GM21786 (cell line): ENCODE measurements at regions not wholly inside any gene's neighbourhood (a gene's known extent, or its start where the extent isn't known, plus 50 kb on each side); places are given as distances from the start of the nearest gene placed in this dataset.

Source experiments
- ATAC-seq: cut with Tn5 transposase; IDR thresholded peaks from one replicate; pipeline ENCODE4 v1.9.1; 2021; ENCODE audit not compliant: unreplicated experiment

DNA sequence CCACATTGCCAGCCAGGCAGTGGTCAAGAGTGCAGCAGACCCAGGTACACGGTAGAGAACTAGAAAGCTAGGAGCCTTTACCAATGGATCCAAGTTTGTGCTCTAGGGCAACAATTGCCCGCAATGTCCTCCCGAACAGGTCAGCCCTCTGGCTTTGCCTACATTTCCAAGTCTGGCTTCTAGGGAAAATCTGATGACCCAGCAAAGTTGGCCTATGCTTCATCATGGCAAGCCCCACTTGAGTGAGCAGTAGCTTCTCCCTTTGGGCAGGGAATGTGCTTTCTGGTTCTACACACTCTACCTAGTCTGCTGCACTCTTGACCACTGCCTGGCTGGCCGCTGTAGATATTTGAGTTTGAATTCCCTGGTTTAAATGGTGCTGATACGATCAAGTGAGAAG, 361.6 kb upstream of the NR2F2 start:
- no peak for ATAC-seq

DNA sequence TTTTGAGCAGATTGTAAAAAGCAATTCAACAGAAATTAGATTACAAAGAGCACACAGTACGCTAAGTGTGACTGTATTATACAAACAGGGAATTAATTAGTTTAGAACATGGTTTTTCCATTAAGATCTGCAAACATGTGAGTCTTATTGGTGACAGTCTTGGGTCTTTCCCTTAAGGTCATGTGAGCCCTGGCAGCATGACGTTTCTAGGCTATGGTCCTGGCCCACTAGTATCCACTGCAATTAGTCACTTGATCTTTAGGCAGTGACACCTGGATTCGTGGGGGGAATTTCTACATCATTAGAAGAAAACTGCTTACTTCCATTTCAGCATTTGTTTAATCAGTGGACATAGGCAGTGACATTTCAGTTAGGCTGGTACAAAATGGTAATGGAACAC, 360.2 kb upstream of the NR2F2 start:
- no peak for ATAC-seq

DNA sequence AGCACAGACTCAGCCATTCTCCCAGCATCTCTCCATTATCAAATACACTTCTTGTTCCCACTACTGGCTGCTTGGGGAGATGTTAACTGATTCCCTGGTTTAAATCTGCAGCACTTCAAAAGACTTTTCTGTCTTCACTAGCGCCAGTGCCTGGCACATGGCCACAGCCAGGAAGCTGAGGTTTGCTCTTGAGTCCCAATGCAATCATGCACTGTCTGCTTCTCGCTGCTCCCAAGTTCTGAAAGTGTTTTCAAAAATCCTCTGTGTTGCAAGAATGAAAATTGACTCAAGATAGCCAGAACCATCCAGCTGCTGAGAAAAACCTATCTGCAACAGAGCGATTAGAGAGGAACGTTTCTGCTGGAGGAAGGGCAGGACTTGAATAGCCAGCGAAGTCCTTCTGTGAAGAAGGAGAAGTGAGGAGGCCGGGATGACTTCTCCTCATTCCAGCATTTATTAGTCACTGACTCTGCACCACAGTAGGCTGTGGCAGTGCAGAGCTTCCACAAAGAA, 358.4 kb upstream of the NR2F2 start:
- ATAC-seq = no peak

DNA sequence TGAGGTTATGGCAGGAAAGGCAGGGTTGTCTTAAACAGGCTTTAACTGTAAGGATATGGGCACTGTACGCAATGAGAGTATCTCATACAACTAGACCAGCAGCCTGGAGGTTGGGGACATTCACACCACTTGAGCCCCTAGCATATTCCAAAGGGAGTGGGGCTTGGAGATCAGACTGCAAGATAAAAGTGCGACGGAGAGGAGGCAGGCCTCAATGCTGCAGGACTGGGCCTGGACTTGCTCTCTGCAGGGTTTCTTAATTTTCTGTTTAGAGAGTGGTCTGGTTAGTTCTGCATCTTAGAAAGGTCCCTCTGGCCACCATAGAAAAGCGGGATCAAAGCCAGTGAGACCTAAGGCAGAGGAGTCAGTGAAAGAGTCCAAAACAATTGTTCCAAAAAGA, 357.7 kb upstream of the NR2F2 start:
- no peak for ATAC-seq

DNA sequence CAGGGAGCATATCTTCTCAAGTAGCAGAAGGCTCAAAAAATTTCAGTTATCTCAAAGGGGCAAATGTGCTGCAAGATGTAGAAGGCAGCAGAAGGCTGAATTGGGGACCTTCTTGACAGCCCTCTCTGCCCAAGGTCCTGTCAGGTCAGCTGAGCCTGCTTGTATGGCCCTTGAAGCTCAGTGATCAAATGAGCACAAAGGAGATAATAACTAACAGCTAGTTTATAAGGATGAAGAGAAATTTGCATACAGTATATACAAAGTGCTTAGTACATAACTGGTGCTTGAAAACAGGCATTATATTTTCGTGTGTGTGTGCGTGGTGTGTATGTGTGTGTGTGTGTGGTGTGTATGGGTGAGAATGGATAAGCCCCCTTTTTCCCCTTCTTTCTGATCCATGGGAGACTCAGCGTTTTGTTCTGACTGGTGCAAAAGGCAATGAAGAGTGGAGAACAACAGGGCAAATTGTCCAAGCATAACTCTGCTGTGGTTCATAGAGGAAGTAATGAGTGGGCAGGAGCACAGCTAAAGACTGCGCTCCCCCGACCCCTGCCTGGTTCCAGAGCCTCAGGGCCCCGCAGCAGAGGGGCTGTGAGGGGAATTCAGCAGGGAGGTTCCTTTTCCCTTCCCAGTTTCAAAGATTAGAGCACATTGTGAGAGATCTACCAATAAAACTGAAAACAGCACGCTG, 356.8 kb upstream of the NR2F2 start:
- peak; percentile 72 for ATAC-seq

DNA sequence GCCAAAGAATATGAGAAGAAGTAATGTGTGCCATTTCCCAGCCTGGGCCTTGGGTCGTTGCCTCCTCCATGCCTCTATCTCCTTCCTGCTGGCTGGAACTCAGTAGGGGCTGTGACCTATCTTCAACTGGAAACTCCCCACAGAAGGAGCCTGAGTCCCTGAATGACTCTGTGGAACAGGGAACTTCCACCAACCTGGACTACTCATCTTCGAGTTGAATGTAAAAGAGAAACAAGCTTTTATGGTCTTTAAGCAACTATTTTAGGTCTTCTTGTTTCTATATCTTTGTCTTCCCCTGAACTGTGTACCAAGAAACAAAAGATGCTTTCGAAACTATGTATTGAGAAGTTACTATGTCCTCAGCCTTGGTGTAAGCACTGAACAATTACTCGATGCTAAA, 355.3 kb upstream of the NR2F2 start:
- peak; percentile 38 for ATAC-seq

DNA sequence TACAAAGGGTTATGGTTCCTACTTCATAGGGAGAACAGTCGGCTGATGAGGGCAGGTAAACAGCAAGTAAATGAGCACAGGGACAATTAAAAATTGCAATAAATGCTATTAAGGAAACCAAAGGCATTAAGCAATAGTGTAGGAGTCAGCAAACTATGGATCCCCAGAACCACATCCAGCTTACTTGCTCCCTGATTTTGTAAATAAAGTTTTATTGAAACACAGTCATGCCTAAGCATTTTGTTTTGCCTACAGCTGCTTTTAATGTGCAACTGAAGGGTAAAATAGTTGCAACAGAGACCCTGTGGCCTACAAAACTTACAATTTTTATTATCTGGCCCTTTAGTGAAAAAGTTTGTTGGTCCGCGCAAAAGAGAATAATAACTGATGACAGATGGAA, 351.2 kb upstream of the NR2F2 start:
- ATAC-seq = no peak

DNA sequence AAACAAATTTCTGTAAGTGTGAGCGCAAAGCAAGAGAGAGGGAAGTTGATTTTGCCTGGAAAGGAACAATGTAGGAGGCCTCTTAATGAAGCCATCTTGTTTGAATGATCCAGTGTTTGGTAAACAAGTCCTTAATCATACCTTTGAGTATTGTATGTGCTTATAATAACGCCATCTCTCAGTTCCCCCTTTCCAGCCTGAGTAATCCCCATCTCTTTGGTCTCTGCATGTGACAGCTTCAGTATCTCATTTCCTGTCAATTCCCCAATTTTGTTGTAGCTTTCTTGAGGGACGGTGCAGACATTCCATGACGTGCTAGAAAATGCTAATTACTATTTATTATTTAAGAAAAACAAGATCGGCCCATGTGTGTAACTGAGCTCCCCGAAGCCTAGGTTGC, 349.3 kb upstream of the NR2F2 start:
- ATAC-seq = no peak

DNA sequence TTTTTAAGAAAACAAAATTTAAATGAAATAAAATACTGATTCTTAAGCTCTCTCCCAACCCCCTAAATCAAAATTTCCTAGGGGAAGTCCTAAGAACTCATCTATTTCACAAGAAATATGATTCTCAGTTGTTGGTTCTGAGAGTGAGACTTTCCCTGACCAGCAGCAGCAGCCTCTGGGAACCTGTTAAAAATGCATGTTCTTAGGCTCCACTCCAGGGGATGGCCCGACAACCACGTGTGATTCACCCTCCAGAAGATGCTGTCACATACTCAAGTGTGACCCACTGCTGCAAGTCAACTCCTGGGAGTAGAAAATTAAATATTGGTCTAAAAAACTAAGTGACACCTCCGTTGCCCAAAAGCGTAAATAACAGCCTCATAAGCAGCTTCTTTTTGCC, 343.2 kb upstream of the NR2F2 start:
- ATAC-seq = no peak

DNA sequence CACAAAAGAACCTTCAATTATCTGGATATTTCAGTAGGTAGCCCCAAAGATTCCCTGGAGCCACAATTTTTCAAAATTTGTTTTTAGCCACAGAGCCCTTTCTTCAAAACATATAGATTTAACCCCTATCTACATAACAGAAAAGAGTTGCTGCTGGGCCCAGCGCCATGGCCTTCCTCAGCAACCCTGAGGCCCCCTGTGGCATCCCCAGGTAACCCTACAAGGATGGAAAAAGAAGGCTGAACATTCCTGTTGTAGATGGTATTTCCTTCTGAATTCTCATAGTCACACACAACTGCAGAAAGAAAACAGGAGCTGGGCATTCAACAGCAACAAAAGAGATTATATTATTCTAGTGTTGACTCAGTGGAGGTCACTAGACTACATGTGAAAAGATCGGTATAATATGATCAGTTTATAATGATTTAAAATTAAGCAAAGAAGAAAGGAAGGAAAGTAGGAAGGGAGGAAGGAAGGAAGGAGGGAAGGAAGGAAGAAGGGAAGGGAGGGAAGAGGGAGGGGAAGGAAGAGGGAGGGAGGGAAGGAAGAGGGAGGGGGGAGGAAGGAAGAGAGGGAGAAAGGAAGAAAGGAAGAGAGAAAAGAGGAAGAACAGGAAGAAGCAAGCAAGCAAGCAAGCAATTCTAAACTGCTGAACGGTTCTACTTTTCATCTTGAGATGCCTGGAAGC, 342.5 kb upstream of the NR2F2 start:
- no peak for ATAC-seq

DNA sequence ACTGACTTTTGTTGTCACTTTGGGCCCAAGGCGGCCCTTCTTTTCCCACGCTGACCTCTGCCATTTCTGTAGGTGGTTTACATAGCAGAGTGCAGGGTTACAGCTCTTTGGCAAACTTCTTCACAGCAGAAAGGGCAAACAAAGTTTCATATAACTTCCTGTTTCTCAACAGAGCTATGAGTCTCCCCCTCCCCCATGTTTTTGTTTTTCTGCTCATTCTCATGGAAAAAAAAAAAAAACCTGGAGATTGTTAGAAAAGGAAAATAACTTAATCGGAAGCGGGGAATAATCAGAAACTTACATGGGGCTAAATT, 342.0 kb upstream of the NR2F2 start:
- ATAC-seq = no peak

DNA sequence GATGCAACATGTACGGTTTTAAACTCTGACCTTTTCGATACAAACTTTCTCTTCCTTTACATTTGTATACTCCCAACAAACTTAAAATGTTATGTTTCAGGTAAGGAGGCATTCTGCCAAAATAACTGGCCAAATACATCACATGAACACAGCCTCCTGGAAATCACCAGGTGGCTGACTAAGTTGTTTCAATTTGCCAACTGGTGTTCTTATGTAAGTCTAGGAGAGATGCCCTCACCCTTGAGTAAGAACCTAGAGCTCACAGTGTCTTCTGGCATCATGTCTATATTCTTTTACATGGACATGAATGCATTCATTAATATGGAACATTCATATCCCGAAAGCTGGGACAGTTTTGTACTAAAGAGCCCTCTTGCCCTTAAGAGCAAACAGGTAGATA, 341.1 kb upstream of the NR2F2 start:
- no peak for ATAC-seq

DNA sequence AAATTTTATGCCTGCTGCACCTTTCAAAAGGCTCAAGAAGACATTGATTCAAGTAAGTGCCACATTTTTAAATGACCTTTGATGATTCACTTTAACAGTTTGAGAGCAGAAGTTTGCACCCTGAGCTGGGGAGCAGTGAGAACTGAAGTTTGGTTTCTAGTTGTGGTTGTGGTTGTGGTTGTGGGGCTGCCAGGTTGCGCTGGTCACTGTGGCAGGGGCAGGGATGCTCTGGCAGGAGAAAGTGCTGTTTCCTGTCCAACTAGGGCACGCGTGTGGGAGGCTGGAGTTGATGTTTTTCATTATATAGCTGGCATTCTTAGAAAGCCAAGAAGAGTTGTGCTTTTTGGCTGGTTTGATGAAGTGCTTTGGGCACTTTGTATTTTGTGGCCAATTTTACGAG, 339.7 kb upstream of the NR2F2 start:
- no peak for ATAC-seq

DNA sequence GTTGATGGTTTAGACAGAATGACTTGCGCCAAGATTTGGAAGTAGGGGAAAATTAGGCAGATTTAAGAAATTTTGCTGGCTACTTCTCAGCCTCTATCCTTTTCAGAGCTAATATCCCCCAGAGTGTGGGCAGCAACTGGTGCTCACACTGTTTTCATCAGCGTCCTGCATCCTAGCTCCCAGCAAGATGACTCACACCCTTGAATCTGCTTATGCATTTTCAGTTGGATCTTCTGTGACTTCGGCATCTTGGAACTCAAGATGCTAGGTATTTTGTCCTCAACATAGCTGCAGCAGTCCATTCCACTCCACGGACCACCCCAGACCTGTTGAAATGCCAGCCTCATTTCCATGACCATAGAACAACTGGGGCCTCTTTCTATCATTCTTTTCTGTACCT, 336.1 kb upstream of the NR2F2 start:
- no peak for ATAC-seq

DNA sequence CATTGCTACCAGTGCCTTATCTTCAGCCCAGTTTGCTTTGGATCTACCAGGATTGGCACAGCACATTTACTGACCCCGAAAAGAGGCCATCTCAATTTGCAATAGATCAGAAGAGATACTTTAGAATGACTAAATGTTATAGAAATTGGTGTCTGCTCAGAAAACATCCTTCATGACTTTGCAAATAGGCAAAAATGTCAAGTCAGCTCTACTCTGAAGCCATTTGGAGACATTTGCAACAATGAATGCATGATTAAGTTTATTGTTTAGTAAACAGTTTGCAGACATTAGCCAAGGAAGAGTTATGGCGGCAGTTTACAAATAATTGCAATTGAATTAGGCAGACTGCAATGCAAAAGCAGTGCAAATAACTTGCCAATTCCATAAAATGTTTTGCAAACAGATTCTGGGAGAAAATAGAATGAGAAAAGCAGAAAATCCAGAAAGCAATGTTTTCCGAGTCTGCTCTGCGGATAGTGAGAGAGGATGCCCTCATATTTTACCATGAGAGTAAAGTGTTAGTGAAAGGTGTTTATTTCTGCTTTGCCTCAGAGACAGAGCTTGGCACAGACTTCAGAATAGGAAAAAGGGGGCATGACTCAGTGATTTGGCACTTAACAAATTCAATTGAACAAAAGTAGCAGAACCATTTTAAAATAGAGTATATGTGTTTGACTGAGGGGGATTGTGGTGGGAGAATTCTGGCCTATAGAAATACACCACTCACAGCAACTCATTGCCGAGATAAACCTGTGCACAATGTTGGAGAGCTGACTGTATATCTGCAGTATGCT, 334.9 kb upstream of the NR2F2 start:
- ATAC-seq = no peak

DNA sequence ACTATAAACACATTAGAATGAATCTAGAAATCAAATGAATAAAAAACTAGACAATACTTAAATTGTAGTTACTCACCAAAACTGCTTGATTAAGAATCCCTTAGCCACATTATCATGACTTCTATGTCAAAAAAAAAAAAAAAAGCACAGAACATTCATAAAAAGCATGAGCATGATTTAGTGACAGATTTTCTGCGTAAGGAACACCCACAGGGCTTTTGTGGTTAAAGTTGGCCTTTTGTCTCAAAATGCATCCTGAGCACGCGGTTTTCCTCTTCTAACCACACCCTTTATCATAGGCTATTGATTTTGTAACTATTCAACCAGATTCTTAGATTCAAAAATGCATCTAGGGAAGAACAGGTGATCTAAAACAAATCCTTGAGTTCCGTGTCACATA, 334.0 kb upstream of the NR2F2 start:
- ATAC-seq = no peak

DNA sequence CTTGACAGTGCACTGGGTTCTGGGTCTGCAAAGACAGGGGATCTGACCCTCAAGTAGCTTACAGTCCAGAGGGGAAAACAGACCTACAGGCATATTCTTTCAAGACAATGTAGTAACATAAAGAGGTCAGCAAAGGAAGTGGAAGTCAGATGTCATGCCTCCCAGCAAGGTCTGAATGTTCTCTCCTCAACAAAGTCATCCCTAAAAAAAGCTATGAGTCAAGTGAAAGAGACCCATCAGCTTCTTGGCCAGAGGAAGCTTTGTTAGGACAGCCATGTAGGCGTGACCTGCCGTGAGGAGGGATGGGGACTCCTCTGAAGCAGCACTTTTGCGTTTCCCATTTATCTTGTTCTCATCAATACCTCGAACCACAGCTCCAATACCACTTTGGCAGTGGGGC, 331.6 kb upstream of the NR2F2 start:
- ATAC-seq = no peak

DNA sequence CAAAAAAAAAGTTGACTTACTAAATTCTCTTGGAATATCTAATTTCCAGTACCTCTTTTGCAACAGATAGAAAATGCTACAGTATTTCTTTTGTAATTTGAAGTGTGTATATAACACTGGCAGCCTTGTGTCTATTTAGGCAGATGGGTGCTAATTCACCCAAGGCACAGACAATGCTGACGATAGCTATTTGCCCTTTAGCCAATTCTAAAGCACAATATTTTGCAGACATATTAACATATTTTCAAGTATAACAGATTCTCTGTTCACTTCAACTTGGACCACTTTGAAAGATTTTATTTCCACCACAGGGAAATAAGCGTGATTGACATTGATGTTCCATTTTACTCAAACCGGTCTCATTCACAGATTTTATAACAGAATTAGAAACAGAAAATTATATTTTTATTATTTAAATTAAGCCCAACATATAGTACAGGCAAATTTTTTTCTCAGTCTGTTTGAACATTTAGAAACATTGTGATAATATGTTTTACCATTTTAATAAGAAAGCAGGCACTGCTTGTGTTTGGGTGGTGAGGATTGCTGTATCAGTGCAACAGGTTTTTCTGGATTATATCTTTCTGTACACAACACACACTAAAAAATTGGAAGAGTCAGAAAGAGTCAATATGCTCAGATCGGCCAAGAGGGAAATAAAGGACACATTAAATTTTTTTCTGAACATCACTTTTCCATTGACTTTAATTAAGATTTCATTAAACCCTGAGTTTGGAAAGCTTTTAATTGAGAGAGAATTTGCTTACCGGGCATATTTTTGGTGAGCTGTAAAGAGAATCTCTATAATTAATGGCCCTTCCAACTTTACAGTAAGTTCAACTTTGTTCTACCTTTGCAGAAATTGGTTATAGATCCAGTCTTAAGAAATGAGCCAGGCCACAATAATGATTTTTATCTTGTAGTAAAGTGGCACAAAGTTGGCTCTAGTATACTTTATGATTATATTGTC, 327.3 kb upstream of the NR2F2 start:
- no peak for ATAC-seq

DNA sequence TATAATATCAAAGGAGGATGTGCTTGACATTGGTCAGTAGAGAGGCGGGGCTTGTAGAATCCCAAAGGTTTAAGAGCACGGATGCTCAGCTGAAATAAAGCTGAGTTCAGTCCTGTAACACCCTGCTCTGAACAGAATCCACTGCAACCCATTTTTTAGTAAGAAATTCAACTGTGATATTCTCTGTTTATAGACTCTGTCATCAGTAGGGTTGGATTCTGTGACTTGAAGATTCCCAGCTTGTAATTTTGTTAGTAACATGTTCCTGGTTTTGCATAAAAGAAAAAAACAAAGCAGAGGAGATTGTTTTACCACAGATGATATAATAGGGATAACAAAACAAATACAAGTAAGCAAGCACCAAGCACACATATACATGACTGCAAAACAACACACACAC, 324.6 kb upstream of the NR2F2 start:
- ATAC-seq = no peak

DNA sequence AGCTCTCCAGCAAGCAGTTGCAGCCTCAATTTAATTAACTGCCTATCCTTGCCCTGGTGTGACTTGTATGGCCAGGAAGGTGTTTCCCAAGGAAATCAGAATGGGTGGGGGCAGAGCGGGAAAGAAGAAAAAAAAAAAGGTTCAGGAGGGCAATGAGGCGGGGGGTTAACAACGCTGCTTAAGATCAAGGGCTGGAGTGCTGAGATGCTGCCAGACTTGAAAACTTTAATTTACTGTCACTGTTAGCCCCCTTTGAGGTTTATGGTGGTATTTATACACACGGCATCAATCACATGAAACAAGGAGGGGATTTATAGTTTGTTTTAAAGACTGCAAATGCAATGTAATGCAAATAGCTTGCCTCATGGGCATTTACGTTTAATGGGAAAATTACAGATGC, 319.4 kb upstream of the NR2F2 start:
- ATAC-seq = no peak

DNA sequence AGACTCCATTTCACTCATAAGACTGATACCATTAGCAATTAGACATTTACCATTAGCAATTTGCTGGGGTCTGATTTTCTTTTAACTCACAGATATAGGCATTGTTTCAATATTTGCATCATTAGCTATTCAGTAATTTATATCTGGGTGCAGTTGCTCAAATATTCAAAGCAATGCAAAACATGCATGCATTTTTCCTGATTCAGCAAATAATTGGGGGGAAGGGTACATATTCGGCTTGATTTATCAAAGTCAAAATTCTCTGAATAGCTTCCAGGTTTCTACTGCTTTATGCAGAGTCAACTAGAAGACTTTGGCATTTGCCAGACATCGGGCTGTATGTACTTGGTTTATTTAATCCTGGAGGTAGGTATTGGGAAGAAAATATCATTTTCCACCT, 315.6 kb upstream of the NR2F2 start:
- no peak for ATAC-seq
